Type B pancreatic cell (in vitro differentiated cells): ENCODE measurements at regions not wholly inside any gene's neighbourhood (a gene's known extent, or its start where the extent isn't known, plus 50 kb on each side); places are given as distances from the start of the nearest gene placed in this dataset.

ENCODE experiments used
- DNase-seq: peaks from one replicate; pipeline ENCODE4 v3.0.0; 2021; ENCODE audit warnings: mixed read lengths; ENCODE audit not compliant: unreplicated experiment; ENCODE audit errors: extremely low spot score
- H3K27ac Mint-ChIP-seq: 2 replicates; pipeline ENCODE4 v1.8.0; 2021; ENCODE audit warnings: mild to moderate bottlenecking, mixed read lengths
- H3K27me3 Mint-ChIP-seq: 2 replicates; pipeline ENCODE4 v1.8.0; 2021; ENCODE audit warnings: mixed read lengths
- H3K36me3 Mint-ChIP-seq: 2 replicates; pipeline ENCODE4 v1.8.0; 2021; ENCODE audit warnings: mixed read lengths
- H3K4me1 Mint-ChIP-seq: one replicate; pipeline ENCODE4 v1.8.0; 2021; ENCODE audit warnings: mixed read lengths; ENCODE audit not compliant: unreplicated experiment
- H3K4me3 Mint-ChIP-seq: 2 replicates; pipeline ENCODE4 v1.8.0; 2021; ENCODE audit warnings: mild to moderate bottlenecking, mixed read lengths
- H3K9me3 Mint-ChIP-seq: 2 replicates; pipeline ENCODE4 v1.8.0; 2021; ENCODE audit warnings: mixed read lengths
- TF ChIP-seq, protein P1 (sequence below): fragments of 200-600 bp; sonication (generic); conservative IDR thresholded peaks from 2 replicates; pipeline ENCODE4 v1.5.0; 2021; ENCODE audit warnings: antibody characterized with exemption, mild to moderate bottlenecking

DNA sequence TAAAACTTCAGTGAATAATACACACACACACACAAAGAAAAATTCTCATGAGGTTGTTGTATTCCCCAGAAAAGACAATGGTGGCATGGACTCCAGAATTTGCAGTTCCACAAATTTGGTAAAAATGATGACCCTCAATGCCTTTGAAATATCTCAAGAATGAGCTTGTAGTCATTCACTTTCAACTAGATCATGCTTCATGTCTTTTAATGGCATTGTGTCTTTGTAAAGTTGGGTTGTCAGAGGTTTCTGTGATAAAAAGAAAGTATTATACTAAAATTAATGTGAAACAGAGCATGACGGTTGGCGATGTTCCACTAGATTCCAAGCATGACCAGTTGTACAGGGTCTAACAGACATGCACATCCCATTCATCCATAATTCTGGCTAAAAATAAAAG, 685.0 kb upstream of the FRG1 start:
- TF ChIP-seq, protein P1, sequence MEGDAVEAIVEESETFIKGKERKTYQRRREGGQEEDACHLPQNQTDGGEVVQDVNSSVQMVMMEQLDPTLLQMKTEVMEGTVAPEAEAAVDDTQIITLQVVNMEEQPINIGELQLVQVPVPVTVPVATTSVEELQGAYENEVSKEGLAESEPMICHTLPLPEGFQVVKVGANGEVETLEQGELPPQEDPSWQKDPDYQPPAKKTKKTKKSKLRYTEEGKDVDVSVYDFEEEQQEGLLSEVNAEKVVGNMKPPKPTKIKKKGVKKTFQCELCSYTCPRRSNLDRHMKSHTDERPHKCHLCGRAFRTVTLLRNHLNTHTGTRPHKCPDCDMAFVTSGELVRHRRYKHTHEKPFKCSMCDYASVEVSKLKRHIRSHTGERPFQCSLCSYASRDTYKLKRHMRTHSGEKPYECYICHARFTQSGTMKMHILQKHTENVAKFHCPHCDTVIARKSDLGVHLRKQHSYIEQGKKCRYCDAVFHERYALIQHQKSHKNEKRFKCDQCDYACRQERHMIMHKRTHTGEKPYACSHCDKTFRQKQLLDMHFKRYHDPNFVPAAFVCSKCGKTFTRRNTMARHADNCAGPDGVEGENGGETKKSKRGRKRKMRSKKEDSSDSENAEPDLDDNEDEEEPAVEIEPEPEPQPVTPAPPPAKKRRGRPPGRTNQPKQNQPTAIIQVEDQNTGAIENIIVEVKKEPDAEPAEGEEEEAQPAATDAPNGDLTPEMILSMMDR: no peak
- no peak overlapping the region for H3K4me3 Mint-ChIP-seq
- no peak overlapping the region for H3K27ac Mint-ChIP-seq

GRCh38 chr4:189261475-189261874, 679.2 kb upstream of the FRG1 start:
- no peak overlapping the region for H3K4me3 Mint-ChIP-seq
- H3K27ac Mint-ChIP-seq: no peak overlapping the region
- H3K9me3 Mint-ChIP-seq: peaks cover 6% of the 10 kb centered on the region

More for the DNA sequence above, 685.0 kb upstream of the FRG1 start:
- no peak for DNase-seq
- H3K36me3 Mint-ChIP-seq: no peaks in the 10 kb centered on the region
- H3K27me3 Mint-ChIP-seq: no peaks in the 10 kb centered on the region
- no peaks in the 10 kb centered on the region for H3K4me1 Mint-ChIP-seq
- no peaks in the 10 kb centered on the region for H3K9me3 Mint-ChIP-seq

DNA sequence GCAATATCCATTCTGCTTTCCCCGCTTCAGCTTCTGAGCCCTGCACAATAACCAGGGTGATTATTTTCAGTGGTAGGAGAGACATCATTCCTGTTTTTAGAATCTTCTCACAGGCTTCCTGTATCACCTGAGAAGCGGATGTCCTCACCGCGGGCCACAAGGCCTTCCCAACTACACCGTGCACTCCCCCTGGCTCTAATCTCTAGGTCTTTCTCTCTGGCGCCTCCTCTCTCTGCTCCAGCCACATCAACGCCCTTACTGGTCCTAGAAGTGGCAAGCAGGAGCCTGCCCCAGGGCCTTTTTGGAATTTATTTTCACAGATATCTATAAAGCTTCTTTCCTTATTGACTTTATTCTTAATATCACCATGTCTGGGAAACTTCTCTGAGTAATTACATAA, 675.2 kb upstream of the FRG1 start:
- Mint-ChIP-seq H3K27me3 (no peaks in the 10 kb centered on the region), H3K4me3 (no peak overlapping the region), H3K36me3 (no peaks in the 10 kb centered on the region), H3K27ac (no peak overlapping the region), H3K4me1 (no peaks in the 10 kb centered on the region), H3K9me3 (peaks cover 12% of the 10 kb centered on the region)
- no peak for DNase-seq
- TF ChIP-seq, protein P1: no peak

More at GRCh38 chr4:189261475-189261874, 679.2 kb upstream of the FRG1 start:
- TF ChIP-seq, protein P1: no peak
- no peak for DNase-seq
- Mint-ChIP-seq H3K27me3 (no peaks in the 10 kb centered on the region), H3K36me3 (no peaks in the 10 kb centered on the region), H3K4me1 (no peaks in the 10 kb centered on the region)

- Mint-ChIP-seq H3K9me3 (peaks cover 12% of the 10 kb centered on the region), H3K27ac (no peak overlapping the region), H3K4me3 (no peak overlapping the region), H3K36me3 (no peaks in the 10 kb centered on the region), H3K27me3 (no peaks in the 10 kb centered on the region), H3K4me1 (no peaks in the 10 kb centered on the region)
- TF ChIP-seq, protein P1: no peak
- no peak for DNase-seq
Measured at GRCh38 chr4:189267312-189267965, 673.2 kb upstream of the FRG1 start.

DNA sequence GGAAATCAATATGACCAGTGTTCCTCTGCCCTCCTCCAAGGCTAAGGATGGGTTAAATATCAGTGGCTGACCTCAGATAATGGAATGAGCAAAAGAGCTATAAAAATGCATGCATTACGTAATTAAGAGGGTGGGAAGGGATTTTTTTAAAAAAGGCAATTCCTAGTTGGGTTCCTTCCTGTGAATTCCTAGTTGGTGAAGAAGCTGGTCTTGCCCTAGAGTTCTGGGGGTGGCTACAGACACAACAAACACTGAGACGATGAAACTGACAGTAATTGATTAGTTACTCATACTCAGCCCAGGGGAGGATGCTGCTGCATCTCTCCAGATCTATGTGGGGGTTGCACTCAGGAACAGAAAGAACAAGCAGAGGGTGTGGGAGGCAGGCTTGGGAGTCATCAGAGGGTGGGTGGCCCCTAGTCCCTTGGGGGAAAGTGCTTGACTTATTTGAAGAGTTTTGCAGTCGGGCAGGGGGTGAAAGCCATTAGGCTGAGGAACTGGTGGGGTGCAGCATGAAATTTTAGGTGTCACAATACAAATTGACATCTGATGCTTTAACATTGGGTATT, 662.0 kb upstream of the FRG1 start:
- Mint-ChIP-seq H3K9me3 (peaks cover 5% of the 10 kb centered on the region), H3K36me3 (no peaks in the 10 kb centered on the region), H3K27me3 (no peaks in the 10 kb centered on the region), H3K4me3 (no peak overlapping the region), H3K4me1 (no peaks in the 10 kb centered on the region), H3K27ac (no peak overlapping the region)
- no peak for DNase-seq
- TF ChIP-seq, protein P1: no peak
